ENCODE measurements at regions not wholly inside any gene's neighbourhood (a gene's known extent, or its start where the extent isn't known, plus 50 kb on each side); places are given as distances from the start of the nearest gene placed in this dataset.
"Not testable (repeated sequence)": the region's sequence is repeated elsewhere in the genome, so short reads cannot be mapped to it uniquely, and the experiment has no call there.

DNA sequence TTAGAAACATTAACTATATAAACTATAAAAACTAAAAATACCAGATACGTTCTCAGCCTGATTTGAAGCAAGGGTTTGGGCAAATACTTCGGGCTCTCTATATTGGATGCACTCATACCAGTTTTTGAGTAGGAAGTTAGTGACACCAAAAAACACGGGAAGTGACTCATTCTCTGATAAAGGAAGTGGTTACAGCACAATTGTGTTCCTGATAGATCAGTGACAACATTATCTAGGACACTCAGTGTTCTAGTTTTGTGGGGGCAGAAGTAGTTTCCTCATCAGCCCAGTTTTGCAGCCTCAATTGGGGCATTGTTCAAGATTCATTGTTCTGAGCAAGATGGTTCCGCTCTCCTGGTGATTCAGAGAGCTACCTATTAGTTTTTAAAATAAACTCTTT lies 469.6 kb upstream of the DPPA4 start:
- DNase-seq, result no peak

DNA sequence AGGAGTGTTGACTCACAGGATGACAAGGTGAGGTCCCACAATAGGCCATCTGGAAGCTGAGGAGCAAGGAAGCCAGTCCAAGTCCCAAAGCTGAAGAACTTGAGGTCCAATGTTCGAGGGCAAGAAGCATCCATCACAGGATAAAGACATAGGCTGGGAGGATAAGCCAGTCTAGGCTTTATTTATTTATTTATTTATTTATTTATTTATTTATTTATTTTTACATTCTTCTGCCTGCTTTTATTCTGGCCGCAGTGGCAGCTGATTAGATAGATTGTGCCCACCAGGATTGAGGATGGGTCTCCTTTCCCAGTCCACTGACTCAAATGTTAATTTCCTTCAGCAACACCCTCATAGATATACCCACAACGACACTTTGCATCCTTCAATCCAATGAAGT lies 472.2 kb upstream of the DPPA4 start:
- no peak for DNase-seq

DNA sequence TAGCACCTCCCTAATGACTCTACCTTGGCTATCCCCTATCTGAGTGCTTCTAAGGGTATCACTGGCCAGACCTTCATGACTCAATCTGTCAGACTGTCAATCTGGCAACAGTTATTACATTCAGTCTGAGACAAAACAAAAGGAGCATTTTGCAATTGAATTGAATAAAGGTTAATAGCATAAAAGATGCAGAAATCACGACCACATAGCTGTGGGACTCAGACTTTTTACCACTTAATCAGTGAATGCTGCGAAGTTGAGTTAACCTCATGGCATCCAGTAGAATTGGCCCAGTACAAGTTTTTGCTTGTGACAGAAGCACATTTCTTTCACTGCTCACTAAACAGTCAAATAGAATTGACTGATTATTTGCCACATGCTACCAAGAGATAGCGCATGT lies 480.7 kb upstream of the DPPA4 start:
- no peak for DNase-seq

DNA sequence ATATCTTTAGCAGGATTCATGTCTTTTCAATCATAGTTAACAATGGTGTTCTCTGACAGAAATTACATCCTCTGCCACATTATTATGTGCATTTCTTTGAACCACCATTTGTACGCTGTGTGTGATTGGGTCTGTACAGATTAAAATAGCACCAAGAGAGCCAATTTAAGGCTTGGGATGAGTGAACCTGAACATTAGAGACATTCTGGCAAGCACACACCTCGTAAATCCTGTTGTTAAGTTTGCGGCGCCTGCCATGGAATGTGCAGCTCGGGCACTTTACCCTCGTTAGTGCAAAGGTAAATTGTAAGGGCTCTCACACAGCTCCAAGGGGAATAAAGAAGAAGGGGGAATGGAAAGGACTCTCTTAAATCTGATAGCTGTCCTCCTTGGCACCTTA lies 482.4 kb upstream of the DPPA4 start:
- DNase-seq, result no peak

DNA sequence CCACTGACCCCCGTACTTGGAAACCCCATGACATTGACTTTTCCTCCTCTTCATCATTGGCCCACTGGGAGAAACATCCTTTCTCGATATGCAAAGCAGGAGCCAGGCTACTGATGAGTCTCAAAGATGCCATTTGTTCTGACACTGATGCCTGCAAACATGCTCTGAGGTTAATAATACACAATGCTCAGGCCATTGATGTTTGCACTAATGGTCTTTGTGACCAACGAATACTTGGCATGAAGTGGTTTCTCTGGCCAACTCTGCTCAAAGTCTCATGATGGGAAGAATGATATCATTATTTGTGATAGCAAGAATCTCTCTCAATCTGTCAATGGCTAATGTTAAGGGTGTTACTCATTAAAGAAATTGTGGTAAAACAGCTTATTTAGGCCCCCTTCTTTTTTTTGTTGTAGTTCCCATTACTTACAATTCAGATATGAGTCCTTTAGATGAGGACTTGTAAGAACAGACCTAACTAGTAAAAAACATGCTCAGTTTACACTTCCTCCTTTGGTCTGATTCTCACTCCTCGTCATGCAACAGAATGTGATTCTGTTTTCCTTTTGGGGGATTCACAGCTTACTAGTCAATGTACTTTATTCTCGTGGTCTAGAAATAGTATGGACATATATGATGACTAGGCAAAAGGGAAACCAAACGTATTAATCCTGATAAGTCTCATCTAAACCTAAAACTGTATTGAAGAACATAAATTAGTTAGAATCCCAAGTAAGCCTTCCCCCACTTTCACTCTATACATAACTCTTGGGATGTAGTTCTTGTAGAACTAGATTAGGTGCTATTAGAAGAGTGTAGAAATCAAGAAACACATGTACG lies 488.8 kb upstream of the DPPA4 start:
- DNase-seq, result no peak

DNA sequence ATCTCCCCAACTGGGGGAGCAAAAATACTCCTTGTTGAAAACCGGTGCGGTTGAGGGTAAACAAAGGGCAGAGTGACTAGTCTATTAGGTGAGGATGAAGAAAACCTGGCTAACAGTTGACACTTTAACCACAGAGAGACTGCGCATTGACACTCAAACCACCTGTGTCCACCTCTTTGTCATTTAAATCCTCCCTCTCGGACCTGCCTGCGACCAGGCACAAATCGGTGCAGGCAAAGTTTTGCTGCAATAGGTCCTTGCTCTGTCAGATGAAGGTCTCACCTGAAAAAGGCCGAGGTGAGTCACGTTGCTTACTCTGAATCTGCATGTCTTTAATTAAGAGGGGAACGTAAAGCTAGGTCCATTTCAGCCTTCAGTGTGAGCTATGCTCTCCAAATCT lies 494.1 kb upstream of the DPPA4 start:
- no peak for DNase-seq

DNA sequence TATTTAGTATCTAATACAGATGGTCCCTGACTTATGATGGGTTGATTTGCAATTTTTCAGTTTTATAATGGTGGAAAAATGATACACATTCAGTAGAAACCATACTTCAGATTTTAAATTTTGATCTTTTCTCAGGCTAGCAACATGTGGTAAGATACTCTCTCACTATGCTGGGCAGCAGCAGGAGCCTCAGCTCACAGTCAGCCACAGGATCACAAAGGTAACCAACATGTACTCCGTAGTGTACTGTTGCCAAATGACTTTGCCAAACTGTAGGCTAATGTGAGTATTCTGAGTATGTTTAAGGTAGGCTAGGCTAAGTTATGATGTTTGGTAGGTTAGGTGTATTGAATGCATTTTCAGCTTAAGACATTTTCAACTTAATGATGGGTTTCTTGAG lies 498.6 kb upstream of the DPPA4 start:
- no peak for DNase-seq

DNA sequence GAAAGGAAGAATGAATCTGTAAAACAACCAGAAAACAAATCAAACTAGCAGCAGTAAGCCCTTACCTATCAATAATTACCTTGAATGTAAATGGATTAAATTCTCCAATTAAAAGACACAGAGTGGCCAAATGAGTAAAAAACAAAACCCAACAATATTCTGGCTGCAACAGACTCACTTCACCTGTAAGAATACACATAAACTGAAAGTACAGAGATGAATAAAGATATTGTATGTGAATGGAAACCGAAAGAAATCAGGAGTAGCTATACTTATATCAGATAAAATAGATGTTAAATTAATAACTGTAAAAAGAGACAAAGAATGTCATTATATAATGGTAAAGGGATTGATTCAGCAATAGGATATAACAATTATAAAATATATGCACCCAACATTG lies 514.5 kb upstream of the DPPA4 start:
- DNase-seq, result no peak

DNA sequence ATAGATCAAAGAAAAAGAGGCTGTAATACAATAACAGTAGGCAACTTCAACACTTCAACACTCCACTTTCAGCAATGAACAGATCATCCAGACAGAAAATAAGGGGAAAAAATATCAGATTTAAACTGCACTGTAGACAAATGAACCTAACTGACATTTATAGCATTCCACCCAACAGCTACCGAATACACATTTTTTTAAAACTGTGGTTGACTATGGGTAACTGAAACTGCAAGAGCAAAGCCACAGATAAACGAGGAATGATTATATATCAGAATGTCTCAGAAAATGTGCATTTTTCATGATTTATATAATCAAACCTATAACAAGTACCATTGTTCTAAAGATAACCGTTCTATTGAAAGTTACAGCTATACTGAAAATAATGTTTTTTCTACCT lies 514.9 kb upstream of the DPPA4 start:
- no peak for DNase-seq

DNA sequence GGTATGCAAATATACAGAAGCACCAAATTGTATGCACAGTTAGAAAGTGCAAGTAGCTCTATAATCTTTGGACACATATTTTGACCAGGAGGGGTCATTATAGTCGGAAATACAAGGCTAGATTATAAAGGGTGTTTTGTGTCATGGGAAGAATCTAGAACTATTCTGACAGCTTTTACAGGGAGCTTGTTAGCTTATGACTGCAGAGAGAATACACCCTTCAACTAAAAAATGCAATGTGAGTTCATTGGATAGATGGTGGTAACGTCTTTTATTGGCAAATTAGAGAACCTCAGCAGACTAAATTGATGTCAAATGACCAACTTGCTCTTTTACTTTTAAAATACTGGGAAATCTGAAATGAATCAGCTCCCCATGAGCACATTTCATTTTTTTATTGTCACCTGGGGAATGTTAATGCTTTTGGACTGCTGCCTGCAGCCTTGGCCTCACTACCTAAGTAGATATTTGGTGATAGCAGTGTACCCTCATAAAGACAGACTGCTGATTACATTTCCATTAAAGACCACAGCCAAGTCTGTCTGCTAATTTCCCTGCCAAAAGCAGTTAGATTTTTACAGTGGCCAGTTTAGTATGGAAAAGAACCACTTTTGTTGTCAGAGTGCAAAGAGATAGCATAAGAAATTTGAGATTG lies 515.9 kb upstream of the DPPA4 start:
- no peak for DNase-seq

DNA sequence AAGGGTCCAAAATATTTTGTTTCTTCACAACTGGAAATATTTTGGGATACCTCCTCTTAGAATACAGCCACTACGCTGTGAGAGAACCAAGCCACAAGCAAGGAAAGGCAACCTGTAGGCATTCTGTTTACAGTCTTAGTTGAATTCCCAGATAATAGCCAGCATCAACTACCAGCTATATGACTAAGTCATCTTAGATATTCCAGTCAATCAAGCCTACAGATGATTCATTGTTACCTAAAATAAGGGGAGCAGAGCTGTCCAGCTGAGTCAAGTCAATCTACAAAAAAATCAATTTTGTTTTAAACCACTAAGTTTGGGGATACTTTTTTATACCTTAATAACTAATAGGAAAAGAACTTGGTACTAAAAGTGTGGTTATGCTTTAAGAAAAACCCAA lies 526.4 kb upstream of the DPPA4 start:
- DNase-seq, result no peak

DNA sequence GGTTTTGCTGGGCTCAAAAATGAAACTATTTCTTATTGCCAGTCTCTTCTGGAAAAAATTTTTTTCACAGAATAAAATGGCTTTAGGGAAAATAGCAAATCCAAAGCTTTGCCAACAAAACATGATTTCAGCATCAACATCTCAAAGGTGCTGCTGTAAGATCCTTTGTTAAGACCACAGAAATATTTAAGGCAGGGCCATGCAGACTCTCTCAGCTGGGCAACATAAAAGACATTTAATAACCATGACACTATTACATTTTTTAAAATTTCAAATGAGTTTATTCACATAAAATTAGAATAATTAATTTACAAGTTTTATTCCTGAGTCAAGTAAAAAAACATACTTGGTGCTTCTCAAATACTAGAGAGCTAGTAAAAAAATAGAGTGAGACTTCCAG lies 527.1 kb upstream of the DPPA4 start:
- no peak for DNase-seq

DNA sequence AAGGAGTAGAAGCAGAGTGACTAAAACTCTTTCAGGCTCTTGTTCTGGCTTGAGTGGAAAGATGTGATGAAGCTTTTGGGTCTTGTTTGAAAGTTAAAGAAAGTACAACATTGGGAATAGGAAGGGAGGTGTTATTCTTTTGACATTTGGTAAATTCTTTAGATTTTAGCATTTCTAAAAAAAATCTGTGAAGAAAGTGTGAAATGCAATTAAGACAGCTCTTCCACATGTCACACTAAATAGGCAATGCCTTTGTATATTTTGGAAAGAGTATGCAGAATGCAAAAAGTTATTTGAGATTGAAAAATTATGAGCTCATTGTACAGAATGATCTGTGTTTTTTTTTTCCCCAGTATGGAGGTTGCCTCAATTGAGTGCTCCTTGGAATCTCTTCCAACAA lies 532.2 kb upstream of the DPPA4 start:
- no peak for DNase-seq

DNA sequence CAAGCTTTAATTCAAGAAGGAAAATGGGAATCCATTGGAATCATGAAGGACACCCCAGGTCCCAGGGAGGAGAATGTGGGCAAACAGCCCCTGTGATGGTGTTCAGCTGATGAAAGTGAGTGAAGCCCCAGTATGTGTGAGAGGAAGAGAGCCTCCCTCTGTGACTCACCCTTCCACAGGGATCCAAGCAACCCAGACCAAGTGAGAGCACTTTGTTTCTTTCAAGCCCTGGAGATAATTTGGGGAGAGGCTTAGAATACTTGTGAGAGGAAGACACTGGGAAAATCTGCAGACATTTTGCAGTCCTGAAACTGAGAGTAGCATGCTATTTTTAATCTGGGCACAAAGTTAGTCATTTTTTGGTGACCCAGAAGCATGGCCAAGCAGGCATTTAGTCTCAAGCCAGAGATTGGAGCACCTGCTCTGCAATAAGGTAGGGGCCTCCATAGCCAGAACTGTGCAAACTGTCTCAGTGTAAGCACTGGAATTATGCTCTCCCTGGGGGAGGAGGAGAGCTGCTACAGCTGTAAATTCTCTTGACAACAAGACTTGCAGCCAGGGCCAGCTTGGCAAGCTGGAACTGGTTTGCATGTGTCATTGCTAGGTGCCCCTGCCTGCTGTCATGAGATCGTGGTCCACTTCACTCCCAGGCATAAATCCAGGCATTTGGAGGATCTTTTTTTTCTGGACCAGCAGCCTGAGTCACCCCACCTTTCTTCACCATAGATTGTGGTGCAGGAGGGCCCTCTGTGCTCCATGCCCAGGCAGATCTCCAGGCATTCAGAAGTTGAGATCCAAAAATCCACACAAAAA lies 537.8 kb upstream of the DPPA4 start:
- DNase-seq, result no peak

DNA sequence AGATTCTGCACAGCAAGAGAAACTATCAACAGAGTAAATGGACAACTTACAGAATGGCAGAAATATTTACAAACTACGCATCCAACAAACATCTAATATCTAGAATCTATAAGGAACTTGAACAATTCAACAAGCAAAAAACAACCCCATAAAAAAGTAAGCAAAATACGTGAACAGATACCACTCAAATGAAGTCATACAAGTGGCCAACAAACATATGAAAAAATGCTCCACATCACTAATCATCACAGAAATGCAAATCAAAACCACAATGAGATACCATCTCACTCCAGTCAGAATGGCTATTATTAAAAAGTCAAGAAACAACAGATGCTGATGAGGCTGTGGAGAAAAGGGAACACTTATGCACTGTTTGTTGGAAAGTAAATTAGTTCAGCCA lies 540.3 kb upstream of the DPPA4 start:
- not testable (repeated sequence) for DNase-seq

DNA sequence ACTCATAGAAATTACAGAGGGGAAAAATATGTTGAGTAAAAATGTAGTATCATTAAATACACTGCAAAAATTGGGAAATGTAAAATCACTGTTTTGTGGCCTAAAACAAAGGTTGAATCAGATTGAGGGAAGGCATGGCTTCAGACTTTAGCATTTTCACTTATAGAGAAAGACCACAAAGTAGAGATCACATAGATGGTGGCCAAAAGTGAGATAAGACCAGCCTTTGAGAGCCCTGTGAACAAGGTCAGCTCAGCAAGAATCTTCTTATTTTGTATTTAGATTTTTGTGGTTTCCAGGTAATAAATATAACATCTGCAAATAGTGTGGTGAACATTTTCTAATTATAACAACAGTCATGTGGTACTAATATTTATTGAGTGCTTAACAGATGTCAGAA lies 544.8 kb upstream of the DPPA4 start:
- no peak for DNase-seq

DNA sequence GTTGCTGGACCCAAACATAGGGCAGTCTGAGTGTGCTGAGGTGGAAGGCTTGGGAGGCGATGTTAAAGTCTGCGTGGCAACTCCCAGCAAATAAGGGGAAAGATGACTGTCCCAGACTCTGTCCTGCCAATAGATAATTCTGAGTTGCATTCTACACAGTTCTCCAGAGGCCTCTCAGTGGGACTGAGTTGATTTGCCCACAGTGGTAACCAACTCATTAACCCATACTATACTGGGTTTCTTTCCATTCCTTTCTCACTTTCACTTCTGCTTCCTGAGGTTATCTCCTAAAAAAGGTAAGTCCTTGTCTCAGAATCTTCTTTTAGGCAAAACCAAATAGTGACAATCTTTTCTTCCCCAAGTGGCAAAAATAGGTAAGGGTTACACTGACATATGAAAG lies 549.9 kb upstream of the DPPA4 start:
- DNase-seq, result no peak

DNA sequence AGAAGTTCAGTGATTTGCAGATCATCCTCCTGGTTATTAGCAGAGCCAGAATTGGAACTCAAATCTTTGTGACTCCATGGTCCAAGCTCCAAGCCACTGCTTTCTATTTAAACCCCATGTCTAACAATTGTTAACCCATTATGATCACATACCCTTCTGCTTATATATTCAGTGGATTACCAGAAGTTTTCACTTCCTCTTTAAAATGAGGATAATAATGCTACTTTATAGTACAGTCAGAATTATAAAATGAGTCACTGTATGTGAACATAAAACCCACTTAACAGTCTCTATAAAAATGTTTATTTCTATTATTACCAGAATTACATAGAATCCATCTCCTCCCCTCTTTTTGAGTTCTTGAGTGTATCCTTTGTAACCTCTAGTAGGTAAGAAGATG lies 550.7 kb upstream of the DPPA4 start:
- no peak for DNase-seq

DNA sequence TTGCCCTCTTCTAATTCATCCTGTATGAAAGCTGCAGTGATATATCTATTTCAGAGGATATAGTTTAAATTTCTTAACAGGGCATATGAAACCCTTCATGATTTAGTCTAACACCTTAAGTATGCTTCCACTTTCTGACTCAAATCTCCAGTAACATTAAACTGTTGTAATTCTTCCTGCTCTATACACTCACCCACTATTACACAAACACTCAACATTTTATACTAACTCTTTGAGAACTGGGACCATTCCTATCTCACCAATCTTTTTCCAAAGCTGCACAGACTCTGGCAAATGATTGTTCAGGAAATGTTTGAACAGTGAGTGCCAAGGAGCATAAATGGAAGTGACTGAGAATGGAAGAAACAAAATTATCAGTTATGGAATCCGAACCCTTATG lies 560.4 kb upstream of the DPPA4 start:
- no peak for DNase-seq

DNA sequence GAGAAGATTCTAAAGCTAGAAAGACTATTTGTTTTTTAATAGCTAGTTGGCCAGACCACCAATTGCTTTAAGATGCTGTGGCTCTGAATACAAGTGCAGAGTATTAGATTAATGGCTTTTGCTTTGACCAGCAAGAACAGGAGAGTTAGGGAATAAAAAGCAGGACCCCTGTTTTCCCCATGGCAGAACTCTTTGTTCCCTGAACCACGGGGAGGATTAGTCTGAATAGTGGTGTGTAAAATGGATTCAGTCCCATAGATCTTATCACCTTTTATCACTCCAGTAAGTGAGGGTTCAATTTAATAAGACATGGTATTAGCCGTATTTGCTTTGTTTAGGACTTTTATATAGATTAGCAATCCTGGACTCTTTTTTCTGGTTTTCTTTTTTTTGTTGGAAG lies 562.6 kb upstream of the DPPA4 start:
- DNase-seq, result no peak

DNA sequence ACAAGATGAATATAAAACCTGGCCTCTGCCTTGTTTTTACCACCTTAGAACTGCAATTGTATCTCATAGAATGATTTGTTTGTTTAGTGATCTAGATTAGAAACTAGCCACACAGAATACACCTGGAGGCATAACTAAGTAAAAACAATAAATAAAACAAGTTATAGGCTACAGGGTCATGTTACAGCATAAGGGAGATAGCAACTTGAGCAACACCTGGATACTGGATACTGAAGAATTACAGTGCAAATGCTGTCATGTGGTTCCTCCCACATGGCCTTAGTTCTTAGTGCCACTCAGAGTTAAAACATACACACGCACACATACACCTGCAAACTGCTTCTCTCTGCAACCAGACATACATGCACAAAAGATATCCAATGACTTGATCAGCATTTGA lies 563.4 kb upstream of the DPPA4 start:
- DNase-seq, result no peak

DNA sequence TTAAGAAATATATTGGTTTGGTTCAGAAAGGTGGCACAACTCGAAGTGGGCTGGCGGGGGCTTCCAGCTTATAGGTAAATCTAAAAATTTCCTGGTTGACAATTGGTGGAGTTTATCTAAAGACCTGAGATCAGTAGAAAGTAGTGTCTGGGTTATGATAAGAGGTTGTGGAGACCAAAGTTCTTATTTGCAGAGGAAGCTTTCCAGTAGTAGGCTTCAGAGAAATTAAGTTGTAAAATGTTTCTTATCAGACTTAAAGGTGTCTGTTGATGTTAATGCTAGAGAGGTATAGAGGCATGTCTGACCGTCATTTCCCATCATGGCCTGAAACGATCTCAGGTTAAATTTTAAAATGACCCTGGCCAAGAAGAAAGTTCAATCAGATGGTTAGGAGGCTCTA lies 565.2 kb upstream of the DPPA4 start:
- no peak for DNase-seq

DNA sequence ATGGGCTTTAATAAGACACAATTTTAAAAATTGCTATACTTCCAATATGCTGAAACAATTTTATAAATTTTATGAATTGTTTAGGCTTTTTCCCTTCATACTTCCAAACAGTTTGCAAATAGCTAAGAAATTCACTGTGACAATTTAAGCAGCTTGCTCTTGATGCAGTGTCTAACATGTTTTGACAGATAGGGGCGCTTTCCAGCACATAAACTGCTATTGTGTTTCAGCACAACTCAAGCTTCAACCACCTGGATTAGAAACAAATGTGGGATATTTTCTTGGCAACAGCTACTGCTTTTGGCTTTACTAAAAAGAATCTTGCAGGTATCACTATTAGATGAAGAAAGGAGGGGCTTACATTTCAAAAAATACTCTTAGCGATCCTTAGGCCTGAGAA lies 565.8 kb upstream of the DPPA4 start:
- no peak for DNase-seq

DNA sequence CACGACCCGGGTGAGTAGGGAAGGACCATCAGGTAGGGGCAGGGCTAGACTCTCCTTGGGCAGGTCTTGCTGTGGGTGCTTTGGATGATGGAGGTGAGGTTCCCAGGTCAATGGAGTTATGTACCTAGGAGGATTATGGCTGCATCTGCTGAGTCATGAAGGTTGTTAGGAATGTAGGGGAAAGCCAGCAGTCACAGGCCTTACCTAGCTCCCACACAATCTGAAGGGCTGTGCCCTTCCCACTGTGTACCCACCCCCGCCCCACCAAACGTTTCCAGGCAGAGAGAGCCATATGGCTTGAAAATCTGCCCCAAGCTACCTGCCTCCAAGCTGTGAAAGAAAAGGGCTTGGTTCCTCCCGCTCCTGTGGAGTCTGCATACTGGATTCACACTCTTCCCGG lies 573.4 kb upstream of the DPPA4 start:
- DNase-seq, result no peak

All from NCI-H345 (cell line).